ENCODE measurements at regions not wholly inside any gene's neighbourhood (a gene's known extent, or its start where the extent isn't known, plus 50 kb on each side); places are given as distances from the start of the nearest gene placed in this dataset.

GRCh38 chr10:130777507-130778165 lies 533.9 kb downstream of the TCERG1L start:
- peak; percentile 55 for DNase-seq (ENCODE audit: low spot score)

GRCh38 chr10:130778166-130778545 lies 533.4 kb downstream of the TCERG1L start:
- no peak for DNase-seq (ENCODE audit: low spot score)

- no peak for DNase-seq (ENCODE audit: low spot score)
Measured at GRCh38 chr10:130780763-130781162, 530.8 kb downstream of the TCERG1L start.

GRCh38 chr10:130781206-130781605 lies 530.3 kb downstream of the TCERG1L start:
- no peak for DNase-seq (ENCODE audit: low spot score)

- no peak for DNase-seq (ENCODE audit: low spot score)
Measured at GRCh38 chr10:130781623-130782022, 529.9 kb downstream of the TCERG1L start.

GRCh38 chr10:130782467-130782866 lies 529.1 kb downstream of the TCERG1L start:
- no peak for DNase-seq (ENCODE audit: low spot score)

GRCh38 chr10:130784326-130784725 lies 527.2 kb downstream of the TCERG1L start:
- no peak for DNase-seq (ENCODE audit: low spot score)

- DNase-seq (ENCODE audit: low spot score), result no peak
Measured at GRCh38 chr10:130786365-130786966, 525.1 kb downstream of the TCERG1L start.

GRCh38 chr10:130787243-130787642 lies 524.3 kb downstream of the TCERG1L start:
- no peak for DNase-seq (ENCODE audit: low spot score)

GRCh38 chr10:130787821-130788220 lies 523.7 kb downstream of the TCERG1L start:
- DNase-seq (ENCODE audit: low spot score), result no peak

GRCh38 chr10:130790339-130790738 lies 521.2 kb downstream of the TCERG1L start:
- DNase-seq (ENCODE audit: low spot score), result no peak

GRCh38 chr10:130792096-130792845 lies 519.2 kb downstream of the TCERG1L start:
- DNase-seq (ENCODE audit: low spot score), result no peak

GRCh38 chr10:130795819-130796218 lies 515.7 kb downstream of the TCERG1L start:
- no peak for DNase-seq (ENCODE audit: low spot score)

- DNase-seq (ENCODE audit: low spot score), result no peak
Measured at GRCh38 chr10:130799532-130799931, 512.0 kb downstream of the TCERG1L start.

GRCh38 chr10:130800281-130800680 lies 511.2 kb downstream of the TCERG1L start:
- DNase-seq (ENCODE audit: low spot score), result no peak

GRCh38 chr10:130801276-130801675 lies 510.2 kb downstream of the TCERG1L start:
- no peak for DNase-seq (ENCODE audit: low spot score)

- DNase-seq (ENCODE audit: low spot score), result peak; percentile 89
Measured at GRCh38 chr10:130801784-130802183, 509.7 kb downstream of the TCERG1L start.

GRCh38 chr10:130802301-130802700 lies 509.2 kb downstream of the TCERG1L start:
- peak; percentile 77 for DNase-seq (ENCODE audit: low spot score)

- DNase-seq (ENCODE audit: low spot score), result peak; percentile 51
Measured at GRCh38 chr10:130804281-130804680, 507.2 kb downstream of the TCERG1L start.

GRCh38 chr10:130804778-130805634 lies 506.5 kb downstream of the TCERG1L start:
- DNase-seq (ENCODE audit: low spot score), result peak; percentile 64

GRCh38 chr10:130805635-130806030 lies 505.9 kb downstream of the TCERG1L start:
- DNase-seq (ENCODE audit: low spot score), result peak; percentile 18

Measured in mesenteric fat pad (tissue), 1 donor.